HG03045 (cell line): ENCODE measurements at regions not wholly inside any gene's neighbourhood (a gene's known extent, or its start where the extent isn't known, plus 50 kb on each side); places are given as distances from the start of the nearest gene placed in this dataset.

Experiments
- ATAC-seq: cut with Tn5 transposase; IDR thresholded peaks from one replicate; pipeline ENCODE4 v1.9.1; 2021; ENCODE audit warnings: mild to moderate bottlenecking, moderate library complexity; ENCODE audit not compliant: unreplicated experiment

DNA sequence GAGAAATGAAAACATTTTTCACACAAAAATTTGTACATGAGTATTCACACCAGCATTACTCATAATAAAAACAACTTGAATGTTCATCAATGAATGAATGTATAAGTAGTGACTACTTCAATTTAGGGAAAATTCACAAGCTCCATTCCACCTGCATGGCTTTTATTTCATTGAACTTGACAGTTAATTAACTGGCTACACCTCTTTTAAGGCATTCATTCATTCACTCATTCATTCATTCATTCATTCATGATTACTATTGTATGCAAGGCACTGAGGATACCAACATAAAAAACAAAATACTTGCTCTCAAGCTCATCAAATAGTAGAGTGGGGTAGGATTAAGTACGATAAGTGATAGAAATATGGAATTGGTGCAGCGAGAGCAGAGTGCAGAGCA, 198.3 kb upstream of the DLGAP1 start:
- no peak for ATAC-seq

DNA sequence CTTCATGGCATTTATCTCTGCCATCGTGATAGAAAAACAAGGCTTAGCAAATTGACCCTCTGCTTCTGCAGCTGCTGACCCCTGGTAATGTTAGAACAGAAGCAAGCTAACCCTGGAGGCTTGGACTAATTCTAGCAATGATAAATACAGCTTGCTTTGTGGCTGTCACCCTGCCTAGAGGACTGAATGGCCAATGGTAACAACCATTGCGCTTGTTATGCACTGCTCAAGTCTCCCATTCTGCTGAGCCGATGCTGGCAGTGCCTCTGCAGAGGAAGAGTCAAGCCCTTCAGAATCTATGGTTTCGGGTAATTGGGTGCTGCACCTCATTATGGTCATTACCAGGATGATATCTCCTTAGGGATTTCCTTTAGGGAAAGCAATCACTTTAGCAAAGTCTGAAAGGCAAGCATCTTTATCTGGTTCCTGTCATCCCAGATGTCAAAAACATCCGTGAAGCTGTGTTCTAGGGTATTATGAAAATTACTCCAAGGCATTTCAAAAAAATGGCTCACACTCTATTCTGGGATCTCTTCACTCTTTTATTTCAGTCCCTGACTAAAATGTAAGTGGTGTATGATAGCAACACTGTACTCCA, 186.8 kb upstream of the DLGAP1 start:
- no peak for ATAC-seq

DNA sequence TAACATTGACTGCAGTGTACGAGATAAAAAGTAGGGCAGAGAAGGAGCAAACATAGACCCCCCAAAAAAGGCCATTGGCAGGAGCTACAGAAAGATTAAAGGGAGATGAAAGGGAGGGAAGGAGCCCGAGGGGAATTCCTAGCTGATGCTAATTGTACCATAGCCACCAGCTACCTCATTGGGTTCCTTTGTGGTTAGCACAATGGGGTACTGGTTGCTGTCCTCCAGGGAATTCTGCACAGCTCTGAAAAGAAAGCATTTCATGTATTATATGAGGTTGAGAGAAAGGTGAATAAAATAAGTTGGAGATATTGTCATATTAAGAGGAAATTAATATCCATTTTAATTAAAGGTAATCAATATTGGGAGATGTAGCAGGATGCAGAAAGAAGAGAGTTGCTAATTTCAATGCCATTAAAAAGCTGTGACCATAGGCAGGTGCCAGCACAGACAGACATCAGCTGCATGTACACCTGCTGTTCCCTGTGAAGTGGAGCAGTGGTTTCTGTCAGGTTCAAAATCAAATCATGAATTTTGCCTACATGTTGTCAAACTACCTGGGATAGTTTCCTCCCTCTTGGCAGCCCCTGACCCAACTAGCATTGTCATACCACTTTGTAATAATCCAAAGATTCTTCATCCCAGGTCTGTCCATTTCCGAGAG, 185.4 kb upstream of the DLGAP1 start:
- ATAC-seq, result no peak

DNA sequence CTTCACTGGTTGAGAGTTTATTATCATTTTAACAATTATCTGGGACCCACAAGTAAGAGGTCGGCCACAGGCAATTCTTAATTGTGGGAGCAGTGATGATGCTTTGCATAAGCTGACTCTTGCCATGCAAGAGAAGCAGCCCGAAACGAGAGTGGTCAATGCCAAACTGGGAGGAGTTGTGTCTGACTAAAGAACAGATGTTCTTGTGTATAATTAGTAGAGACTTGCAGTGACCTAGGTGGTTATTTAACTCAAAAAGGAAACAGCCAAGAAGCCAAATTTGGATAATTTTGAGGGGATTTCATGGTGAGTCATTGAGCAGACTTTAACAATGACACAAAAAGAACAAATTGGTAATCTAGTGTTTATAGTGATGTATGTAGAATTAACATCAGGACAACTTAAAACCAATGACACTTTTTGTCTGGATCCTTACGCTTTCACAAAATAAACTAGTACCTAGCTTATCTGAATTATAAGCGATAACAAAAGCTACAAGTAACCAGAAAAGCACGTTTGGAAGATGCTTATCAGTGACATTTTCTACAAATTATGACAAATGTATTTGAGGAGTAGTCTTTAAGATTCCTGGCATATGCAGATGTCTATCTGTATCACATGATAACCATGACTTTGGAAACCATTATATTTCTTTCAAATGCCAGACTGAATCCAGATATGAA, 184.7 kb upstream of the DLGAP1 start:
- peak; percentile 84 for ATAC-seq

DNA sequence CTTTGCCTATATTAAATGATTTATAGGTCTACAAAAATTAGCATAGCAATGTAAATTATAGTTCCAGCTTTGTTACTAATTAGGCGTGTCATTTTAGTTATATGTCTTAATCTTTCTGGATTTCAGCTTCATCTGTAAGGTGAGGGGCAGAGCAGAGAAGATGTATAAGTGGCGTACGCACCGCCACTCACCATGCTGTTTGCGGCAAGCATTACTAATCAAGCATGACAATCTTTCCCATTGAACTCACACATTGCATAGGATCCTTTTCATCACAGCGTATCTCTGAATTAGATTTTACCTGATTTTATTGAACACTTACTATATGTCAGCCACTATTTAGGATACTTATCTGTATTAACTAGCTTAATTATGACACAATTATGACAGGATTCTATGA, 183.6 kb upstream of the DLGAP1 start:
- no peak for ATAC-seq

DNA sequence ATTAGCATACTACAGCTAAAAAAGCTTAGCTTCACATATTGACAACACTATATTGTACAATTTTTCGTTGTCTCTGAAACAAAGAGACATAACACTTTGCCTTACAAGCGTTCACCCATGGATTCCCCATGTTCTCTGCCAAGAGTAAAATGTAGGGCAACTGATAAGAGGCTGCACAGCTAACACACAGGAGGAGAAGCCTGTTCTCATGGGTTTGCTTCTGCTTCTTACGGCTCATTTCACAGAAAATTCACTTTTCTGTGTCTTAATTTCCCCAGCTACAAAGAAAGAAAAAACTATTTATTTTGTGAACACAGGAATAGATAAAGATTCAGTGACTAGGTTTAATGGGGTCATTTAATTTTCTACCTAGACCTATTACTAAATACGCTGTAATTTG, 182.8 kb upstream of the DLGAP1 start:
- ATAC-seq, result no peak

DNA sequence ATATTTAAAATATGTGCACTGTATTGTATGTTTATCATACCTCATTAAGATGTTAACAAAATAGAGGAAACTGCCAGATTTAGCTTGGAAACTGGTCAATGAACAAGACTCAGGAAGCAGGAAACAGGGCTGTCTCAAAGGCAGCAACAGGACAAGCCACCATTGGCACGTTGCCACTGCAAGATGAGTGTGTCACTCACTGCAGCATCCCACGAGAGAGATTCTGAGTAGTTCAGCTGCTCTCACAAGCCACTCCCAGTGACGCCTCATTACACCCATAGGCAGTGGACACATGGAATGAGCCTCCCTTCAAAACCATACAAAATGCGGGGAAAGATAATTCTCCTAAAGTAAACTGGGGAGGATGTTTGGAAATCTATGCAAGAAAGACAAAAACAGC, 181.9 kb upstream of the DLGAP1 start:
- no peak for ATAC-seq

DNA sequence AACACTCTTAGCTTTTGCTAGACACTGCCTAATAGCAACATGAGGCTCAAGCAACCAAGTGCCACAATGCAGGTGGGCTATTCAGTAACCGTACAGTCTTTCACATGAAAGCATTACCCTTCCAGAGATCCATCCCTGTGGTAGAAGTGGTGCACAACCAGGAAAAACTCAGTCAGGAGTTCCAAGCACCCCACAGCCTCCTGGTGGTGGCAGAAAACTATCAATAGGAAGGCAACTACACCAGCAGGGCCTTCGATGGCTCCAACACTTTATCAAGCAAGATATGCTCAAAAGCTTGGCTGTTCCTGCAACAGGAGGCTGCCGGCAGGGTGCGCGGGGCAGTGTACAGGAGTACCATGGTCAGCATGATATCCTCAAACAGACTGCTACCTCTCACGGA, 176.1 kb upstream of the DLGAP1 start:
- ATAC-seq, result no peak

DNA sequence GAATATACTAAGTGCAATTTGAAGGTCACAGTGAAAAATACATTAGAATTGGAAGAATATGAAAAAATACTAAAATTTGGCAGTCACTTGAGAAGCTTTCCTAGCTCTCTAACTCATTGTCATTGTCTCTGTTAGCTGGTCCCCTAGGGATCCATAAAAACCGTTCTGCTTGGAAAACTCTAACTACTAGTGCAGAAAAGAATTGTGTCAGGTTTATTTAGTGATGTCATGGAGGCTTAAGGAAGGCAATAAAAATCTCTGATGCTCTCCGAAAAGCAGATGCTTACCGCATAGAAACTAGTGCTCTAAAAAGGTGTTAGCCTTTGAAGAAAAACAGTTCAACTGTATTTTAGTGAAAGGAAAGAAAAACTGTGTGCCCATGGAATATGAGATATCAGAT, 150.1 kb upstream of the DLGAP1 start:
- ATAC-seq, result no peak

DNA sequence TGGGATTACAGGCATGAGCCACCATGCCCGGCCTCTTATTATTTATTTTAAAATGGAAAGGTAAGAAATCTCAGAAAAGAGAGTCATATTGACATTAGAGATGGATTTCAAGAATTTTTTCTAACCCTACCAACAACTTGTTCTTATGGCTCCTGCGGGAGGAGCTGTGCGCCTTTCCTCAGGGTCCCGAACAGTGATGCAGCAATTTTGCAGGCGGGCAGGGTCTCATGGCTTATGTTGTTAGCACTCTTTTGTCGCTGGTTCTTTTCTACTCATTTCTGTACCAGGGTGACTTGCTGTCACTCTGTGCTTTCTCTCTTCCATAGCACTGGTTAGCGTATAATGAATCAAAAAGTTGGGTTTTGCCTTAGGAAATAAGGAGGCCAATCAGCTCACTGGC, 148.8 kb upstream of the DLGAP1 start:
- ATAC-seq, result no peak

DNA sequence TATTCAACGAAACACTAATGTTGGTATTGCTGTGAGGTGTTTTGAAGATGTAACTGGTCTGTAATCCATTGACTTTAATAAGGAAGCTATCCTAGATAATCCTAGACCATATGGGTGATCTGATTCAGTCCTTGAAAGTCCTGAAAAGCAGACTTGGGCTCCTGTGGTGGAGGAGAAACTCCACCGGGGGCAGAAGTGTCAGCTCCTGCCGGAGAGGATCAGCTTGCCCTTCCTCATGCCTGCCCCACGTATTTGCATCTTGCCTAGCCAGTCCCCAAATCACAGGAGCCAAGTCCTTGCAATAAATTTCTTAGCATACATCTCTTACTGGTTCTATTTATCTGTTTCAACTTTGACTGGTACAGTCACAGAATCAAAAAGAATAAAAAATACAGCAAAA, 144.2 kb upstream of the DLGAP1 start:
- ATAC-seq, result no peak

DNA sequence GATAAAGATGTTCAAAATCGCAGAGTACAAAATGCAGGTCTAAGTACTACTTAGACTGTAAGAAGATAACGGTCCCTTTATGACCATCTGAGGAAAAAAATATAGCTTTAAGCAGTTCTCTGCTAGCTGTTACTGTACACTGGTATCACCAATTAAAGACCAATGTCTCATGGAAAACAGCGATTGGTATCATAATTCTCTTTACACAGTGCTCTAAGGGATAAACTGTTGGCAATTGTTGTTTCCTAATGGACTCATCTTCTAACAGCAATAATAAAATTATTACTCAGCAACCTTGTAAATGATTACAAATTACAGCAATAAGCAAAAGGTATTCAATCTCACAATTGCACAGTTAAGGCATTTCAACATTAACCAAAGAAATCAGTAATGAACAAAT, 142.2 kb upstream of the DLGAP1 start:
- ATAC-seq, result no peak

DNA sequence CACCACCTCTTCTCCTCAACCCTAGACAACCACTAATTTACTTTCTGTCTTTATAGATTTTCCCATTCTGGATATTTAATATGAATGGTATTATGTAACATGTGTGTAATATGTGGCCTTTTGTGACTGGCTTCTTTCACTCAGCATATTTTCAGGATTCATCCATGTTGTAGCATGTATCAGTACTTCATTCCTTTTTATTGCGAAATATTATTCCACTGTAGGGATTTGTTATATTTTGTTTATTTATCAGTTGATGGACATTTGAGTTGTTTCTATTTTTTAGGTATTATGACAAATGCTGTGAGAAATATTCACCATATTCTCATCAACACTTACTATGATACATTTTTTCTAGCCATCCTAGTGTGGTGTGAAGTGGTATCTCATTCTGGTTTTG, 138.8 kb upstream of the DLGAP1 start:
- ATAC-seq, result no peak

DNA sequence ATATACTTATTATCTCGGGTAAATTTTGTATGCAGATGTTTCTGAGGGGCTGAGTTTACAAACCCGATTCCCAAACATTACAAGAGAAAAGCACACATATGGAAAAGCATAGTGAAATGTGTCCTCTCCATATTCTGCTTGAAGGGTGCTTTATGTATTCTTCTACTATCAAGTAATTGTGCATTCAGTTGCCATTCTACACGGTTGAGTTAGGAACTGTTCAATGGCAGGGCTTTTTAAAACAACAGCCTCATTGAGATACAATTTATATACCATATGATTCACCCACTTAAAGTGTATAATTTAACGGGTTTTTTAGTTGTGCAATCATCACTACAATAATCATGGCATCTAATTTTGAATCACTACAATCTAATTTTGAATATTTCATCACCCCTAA, 138.4 kb upstream of the DLGAP1 start:
- no peak for ATAC-seq

DNA sequence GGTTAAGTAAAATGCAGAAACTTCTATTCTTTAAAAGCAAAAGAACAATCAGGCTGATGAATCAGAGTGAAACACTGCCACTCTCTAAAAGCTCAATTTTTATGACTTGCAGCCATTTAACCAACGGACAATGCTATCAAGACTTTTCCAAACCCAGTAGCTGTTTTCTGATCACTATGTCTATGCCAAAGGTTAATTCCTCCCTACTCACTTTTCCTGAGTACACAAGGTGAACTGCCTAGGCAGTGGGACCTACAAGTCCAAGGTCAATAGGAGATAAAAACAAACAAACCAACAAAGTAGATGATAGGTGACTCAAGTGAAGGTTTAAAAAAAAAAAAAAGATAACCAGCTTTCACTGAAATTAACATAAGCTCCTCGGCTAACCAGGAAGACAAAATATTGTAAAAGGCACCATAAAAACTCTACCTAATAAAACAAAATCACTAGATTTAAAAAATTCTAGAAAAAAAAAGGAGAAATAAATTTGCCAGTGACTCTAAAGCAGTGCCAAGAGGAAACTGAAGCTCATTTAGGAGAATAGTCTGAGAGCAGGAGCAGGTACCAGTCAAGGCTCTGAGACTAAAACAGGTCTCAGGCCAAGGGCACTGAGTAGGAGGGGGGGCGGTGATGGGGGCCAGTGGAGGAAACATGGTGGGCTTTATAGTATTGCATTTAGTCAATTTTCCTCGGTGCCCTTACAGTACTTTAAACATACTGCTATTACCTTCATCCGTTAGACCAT, 134.1 kb upstream of the DLGAP1 start:
- ATAC-seq, result no peak

DNA sequence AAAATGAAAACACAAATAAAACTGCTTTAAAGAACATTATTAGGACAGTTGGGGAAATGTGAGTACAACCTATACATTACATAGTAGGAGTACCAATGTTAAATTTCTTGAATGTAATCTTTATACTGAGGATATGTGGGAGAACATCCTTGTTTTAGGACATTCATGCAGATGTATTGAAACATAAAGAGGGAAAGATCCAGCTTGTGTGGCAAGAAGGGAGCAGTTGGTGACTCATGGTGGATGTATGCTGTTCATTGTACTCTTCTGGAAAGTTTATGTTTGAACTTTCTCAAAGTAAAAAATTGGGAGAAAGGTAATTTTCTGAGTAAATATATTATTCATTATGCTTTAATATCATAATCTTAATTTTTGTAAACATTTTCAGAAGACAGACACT, 132.1 kb upstream of the DLGAP1 start:
- ATAC-seq, result no peak

DNA sequence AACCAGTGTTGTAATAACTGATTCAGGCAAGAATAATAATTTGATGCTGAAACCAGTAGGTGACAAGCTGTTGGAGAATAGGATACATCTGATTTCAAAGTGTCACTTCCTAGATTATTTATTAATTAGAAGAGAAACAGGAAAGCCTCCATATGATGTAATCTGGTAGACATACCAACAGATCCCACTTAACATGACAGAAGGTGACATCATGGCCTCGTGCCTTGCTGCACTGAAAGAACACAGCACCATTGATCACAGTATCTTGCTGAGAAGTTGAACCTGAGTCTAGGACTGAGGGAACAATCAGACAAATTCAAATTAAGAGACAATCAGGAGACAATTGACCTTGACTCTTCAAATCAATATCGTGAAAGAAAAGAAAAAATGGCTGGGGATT, 131.6 kb upstream of the DLGAP1 start:
- no peak for ATAC-seq

DNA sequence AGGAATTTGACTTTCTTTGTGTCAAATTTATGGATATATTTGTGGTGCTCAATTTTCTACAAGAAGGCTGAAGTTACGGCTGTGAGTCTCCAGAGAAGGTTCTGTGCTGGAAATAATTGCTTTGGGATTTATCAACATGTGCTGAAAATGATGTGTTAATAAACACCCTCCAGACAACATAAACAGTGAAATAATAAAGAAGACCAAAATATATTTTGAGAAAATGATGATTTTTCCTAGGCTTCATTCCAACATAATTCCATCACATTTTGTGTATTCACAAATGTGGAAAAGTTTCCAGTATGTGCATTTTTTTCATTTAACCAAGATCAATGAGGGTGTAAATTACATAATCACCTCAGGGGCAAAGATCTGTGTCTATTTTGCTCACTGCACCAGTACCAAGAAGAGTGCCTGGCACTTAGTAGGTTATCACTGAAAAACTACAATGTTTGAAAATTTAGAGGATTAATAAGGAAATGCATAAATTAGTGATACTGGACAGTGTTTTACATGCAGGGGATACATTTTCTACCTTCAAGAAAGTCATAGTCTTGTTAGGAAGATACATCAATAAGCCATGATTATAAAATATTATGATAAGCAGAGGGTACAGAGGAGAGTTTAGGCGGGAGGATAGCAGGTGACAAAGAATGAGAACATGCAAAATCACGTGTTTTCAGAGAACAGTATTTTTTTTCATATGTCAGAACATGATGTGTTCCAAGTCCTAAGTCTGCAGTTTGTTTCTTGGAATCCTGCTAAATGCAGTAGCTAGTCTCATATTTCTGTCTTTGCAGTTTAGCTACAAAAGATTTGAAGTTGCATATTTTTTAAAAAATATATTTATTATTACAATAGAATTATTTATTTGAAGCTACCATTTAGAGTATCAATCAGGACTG, 127.6 kb upstream of the DLGAP1 start:
- no peak for ATAC-seq

DNA sequence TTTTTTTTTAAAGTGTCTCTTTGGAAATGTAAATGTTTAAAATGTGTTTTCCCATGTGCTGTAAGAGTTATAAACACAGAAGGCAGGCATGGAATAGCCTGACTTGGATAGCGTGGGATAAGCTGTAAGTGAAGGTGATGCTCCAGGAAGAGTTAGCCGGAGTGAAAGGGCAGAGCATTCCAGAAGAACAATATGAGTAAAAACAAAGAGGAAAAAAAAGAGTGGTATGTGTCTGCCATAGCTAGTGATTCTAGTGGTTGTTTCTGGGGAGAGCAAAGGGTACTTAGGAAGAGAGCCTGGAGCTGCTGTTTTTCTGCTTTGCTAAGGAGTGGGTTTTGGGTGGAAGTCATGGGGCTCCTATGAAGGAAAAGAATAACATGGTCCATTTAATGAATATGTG, 126.9 kb upstream of the DLGAP1 start:
- ATAC-seq, result no peak

DNA sequence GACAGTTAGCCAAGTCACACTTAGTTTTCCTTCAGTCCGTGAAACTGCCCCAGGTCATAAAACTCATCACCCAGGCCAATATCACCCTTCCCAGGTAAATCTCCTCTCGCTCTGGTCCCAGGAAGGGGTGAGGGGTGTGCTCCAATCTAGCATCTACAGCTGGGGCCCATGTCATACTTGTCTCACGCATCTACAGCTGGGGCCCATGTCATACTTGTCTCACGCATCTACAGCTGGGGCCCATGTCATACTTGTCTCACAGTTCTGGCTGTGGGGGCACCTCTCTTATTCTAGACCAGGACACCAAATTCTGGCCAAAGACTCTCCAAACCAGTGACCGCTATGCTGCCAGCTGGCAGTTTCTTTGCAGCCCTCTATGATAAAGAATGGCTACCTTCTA, 123.3 kb upstream of the DLGAP1 start:
- ATAC-seq, result no peak

DNA sequence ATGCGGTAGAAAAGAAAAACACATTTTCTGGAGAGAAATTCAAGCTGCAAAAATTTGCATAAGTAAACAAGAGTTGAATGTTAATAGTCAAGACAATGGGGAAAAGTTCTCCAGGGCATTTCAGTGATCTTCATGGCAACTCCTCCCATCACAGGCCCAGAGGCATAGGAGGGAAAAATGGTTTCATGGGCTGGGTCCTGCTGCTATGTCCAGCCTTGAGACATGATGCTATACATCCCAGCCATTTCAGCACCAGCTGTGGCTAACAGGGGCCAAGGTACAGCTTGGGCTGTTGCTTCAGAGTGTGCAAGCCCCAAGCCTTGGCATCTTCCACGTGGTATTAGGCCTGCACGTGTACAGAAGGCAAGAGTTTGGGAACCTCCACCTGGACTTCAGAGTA, 118.6 kb upstream of the DLGAP1 start:
- no peak for ATAC-seq
